K562 (cell line): ENCODE measurements at regions not wholly inside any gene's neighbourhood (a gene's known extent, or its start where the extent isn't known, plus 50 kb on each side); places are given as distances from the start of the nearest gene placed in this dataset.

ENCODE experiments used
- ETV1 ChIP-seq: fragments of 450-650 bp; conservative IDR thresholded peaks from 2 replicates; pipeline ENCODE4 v1.6.1; 2016; ENCODE audit warnings: missing genetic modification characterization, control low read depth, low read depth, missing compliant biosample characterization
- FOXA1 ChIP-seq: fragments of 450-650 bp; IDR thresholded peaks from 2 replicates; pipeline ENCODE4 v1.6.1; 2016; ENCODE audit warnings: mild to moderate bottlenecking, borderline replicate concordance
- LCOR ChIP-seq: sonication (generic); formaldehyde crosslinking; IDR thresholded peaks from 2 replicates; pipeline ENCODE4 v1.8.0; 2022; ENCODE audit warnings: mild to moderate bottlenecking, missing genetic modification reagents
- NBN ChIP-seq: fragments of 450-650 bp; IDR thresholded peaks from 2 replicates; pipeline ENCODE4 v1.6.1; 2016; ENCODE audit warnings: low read depth, mild to moderate bottlenecking
- NONO ChIP-seq, 2 experiments: fragments of 200-400 bp in 1 of 2; fragments of 450-650 bp in 1 of 2; formaldehyde crosslinking in 1 of 2; IDR thresholded peaks; 2 replicates each; pipeline ENCODE4 v1.6.1; 2017; ENCODE audit warnings: low read depth in 2 of 2, mild to moderate bottlenecking in 2 of 2, moderate library complexity in 2 of 2, low read length in 1 of 2
- NR2F6 ChIP-seq: fragments of 450-650 bp; formaldehyde crosslinking; IDR thresholded peaks from 2 replicates; pipeline ENCODE4 v1.4.0; 2020; ENCODE audit warnings: mild to moderate bottlenecking
- PCBP1 ChIP-seq: fragments of 200-400 bp; formaldehyde crosslinking; IDR thresholded peaks from 2 replicates; pipeline ENCODE4 v1.6.1; 2018; ENCODE audit warnings: mild to moderate bottlenecking, low read depth, low read length; ENCODE audit not compliant: poor library complexity, severe bottlenecking
- PRMT5 ChIP-seq: sonication (generic); formaldehyde crosslinking; IDR thresholded peaks from 2 replicates; pipeline ENCODE4 v1.5.0; 2020; ENCODE audit warnings: missing genetic modification reagents
- SMAD2 ChIP-seq: fragments of 150-350 bp; IDR thresholded peaks from 2 replicates; pipeline ENCODE4 v1.6.1; 2014; ENCODE audit warnings: low read depth, mild to moderate bottlenecking, low read length
- TCF7 ChIP-seq: sonication (generic); IDR thresholded peaks from 2 replicates; pipeline ENCODE4 v1.6.1; 2016; ENCODE audit warnings: antibody characterized with exemption, borderline replicate concordance
- ZKSCAN1 ChIP-seq: fragments of 150-350 bp; IDR thresholded peaks from 2 replicates; pipeline ENCODE4 v1.6.1; 2016; ENCODE audit warnings: low read depth, low read length
- ZNF175 ChIP-seq: fragments of 200-800 bp; sonication (Bioruptor generic); IDR thresholded peaks from 2 replicates; pipeline ENCODE4 v1.6.1; 2016; ENCODE audit warnings: low read depth, mild to moderate bottlenecking, missing genetic modification characterization, missing compliant biosample characterization
- ZNF212 ChIP-seq: fragments of 450-650 bp; formaldehyde crosslinking; IDR thresholded peaks from 2 replicates; pipeline ENCODE4 v1.4.0; 2020; ENCODE audit warnings: mild to moderate bottlenecking
- ZNF232 ChIP-seq: sonication (generic); formaldehyde crosslinking; IDR thresholded peaks from 2 replicates; pipeline ENCODE4 v1.8.0; 2022; ENCODE audit warnings: mild to moderate bottlenecking, missing genetic modification reagents
- ZNF644 ChIP-seq: fragments of 200-800 bp; sonication (Bioruptor generic); IDR thresholded peaks from 2 replicates; pipeline ENCODE4 v1.6.1; 2016; ENCODE audit warnings: low read depth, missing genetic modification characterization, missing compliant biosample characterization
- TF ChIP-seq, protein P1 (sequence below): fragments of 450-650 bp; IDR thresholded peaks from 2 replicates; pipeline ENCODE4 v1.6.1; 2014; ENCODE audit warnings: low read depth, mild to moderate bottlenecking, moderate library complexity, borderline replicate concordance
- TF ChIP-seq, protein P2 (sequence below): fragments of 200-800 bp; sonication (Bioruptor generic); IDR thresholded peaks from 2 replicates; pipeline ENCODE4 v1.6.1; 2017; ENCODE audit warnings: missing genetic modification characterization, missing compliant biosample characterization
- TF ChIP-seq, protein P3 (sequence below): fragments of 450-650 bp; IDR thresholded peaks from 2 replicates; pipeline ENCODE4 v1.6.1; 2018; ENCODE audit not compliant: partially characterized antibody
- TF ChIP-seq, protein P4 (sequence below): conservative IDR thresholded peaks from 2 replicates; pipeline ENCODE4 v1.6.1; 2011; ENCODE audit warnings: low read depth, mild to moderate bottlenecking, low read length; ENCODE audit not compliant: control insufficient read depth

DNA sequence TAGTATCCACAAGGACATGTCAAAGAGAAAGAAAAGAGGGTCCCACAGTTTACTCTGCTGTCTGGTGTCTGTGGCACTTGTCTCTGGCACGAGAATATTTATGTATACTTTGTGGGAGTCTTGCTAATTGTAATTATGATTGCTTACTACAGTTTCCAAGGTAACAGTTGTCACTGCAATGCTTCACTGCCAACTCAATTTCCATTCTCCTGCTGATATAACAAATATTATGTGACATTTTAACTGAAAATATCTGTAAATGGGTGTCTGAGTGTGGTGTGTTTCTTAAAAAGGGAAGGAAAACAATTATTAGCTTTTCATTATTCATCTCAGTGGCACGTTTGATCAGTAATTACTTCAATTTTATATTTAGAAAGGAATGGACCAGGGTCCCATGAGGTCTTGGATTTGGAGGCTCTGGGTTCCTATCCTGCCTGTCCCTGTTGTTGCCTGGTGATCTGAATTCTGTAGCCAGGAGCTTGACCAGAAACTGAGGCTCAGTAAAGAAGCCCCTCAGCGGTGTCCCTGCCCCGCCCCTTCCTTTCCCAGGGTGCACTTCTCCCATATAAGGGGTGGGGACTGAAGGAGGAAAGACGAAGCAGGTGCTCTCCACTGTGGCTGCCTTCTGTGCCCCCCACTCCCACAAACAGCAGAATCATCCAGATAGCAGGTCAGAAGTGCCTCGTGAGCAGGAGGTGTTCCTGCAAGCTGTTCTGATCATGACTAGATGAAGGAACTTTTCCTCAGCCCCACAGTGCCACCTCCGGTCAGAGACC, 137.3 kb upstream of the KIF2A start (continued):
- TF ChIP-seq, protein P1, sequence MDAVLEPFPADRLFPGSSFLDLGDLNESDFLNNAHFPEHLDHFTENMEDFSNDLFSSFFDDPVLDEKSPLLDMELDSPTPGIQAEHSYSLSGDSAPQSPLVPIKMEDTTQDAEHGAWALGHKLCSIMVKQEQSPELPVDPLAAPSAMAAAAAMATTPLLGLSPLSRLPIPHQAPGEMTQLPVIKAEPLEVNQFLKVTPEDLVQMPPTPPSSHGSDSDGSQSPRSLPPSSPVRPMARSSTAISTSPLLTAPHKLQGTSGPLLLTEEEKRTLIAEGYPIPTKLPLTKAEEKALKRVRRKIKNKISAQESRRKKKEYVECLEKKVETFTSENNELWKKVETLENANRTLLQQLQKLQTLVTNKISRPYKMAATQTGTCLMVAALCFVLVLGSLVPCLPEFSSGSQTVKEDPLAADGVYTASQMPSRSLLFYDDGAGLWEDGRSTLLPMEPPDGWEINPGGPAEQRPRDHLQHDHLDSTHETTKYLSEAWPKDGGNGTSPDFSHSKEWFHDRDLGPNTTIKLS: no peak
- TF ChIP-seq LCOR (CRISPR knock-in tag) (no peak), NR2F6 (CRISPR knock-in tag) (no peak), NBN (no peak), ETV1 (tag) (no peak), ZKSCAN1 (no peak), PRMT5 (CRISPR knock-in tag) (no peak), FOXA1 (no peak), SMAD2 (no peak), TCF7 (no peak), ZNF644 (no peak), NONO (IDR thresholded peaks at IDR 0.05; ENCODE audit: low read depth in 2 of 2, low read length in 1 of 2) (no peak), ZNF175 (no peak), PCBP1 (no peak), ZNF232 (CRISPR knock-in tag) (no peak), ZNF212 (CRISPR knock-in tag) (no peak)
- TF ChIP-seq, protein P2, sequence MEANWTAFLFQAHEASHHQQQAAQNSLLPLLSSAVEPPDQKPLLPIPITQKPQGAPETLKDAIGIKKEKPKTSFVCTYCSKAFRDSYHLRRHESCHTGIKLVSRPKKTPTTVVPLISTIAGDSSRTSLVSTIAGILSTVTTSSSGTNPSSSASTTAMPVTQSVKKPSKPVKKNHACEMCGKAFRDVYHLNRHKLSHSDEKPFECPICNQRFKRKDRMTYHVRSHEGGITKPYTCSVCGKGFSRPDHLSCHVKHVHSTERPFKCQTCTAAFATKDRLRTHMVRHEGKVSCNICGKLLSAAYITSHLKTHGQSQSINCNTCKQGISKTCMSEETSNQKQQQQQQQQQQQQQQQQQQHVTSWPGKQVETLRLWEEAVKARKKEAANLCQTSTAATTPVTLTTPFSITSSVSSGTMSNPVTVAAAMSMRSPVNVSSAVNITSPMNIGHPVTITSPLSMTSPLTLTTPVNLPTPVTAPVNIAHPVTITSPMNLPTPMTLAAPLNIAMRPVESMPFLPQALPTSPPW (CRISPR knock-in tag): peak; percentile 61; the same call in 1 of the 2 replicates
- TF ChIP-seq, protein P3, sequence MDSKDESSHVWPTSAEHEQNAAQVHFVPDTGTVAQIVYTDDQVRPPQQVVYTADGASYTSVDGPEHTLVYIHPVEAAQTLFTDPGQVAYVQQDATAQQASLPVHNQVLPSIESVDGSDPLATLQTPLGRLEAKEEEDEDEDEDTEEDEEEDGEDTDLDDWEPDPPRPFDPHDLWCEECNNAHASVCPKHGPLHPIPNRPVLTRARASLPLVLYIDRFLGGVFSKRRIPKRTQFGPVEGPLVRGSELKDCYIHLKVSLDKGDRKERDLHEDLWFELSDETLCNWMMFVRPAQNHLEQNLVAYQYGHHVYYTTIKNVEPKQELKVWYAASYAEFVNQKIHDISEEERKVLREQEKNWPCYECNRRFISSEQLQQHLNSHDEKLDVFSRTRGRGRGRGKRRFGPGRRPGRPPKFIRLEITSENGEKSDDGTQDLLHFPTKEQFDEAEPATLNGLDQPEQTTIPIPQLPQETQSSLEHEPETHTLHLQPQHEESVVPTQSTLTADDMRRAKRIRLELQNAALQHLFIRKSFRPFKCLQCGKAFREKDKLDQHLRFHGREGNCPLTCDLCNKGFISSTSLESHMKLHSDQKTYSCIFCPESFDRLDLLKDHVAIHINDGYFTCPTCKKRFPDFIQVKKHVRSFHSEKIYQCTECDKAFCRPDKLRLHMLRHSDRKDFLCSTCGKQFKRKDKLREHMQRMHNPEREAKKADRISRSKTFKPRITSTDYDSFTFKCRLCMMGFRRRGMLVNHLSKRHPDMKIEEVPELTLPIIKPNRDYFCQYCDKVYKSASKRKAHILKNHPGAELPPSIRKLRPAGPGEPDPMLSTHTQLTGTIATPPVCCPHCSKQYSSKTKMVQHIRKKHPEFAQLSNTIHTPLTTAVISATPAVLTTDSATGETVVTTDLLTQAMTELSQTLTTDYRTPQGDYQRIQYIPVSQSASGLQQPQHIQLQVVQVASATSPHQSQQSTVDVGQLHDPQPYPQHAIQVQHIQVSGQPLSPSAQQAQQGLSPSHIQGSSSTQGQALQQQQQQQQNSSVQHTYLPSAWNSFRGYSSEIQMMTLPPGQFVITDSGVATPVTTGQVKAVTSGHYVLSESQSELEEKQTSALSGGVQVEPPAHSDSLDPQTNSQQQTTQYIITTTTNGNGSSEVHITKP: no peak
- TF ChIP-seq, protein P4, sequence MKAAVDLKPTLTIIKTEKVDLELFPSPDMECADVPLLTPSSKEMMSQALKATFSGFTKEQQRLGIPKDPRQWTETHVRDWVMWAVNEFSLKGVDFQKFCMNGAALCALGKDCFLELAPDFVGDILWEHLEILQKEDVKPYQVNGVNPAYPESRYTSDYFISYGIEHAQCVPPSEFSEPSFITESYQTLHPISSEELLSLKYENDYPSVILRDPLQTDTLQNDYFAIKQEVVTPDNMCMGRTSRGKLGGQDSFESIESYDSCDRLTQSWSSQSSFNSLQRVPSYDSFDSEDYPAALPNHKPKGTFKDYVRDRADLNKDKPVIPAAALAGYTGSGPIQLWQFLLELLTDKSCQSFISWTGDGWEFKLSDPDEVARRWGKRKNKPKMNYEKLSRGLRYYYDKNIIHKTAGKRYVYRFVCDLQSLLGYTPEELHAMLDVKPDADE: no peak
